ENCODE measurements at regions not wholly inside any gene's neighbourhood (a gene's known extent, or its start where the extent isn't known, plus 50 kb on each side); places are given as distances from the start of the nearest gene placed in this dataset.

- no peak overlapping the region for H3K4me3 ChIP-seq
- no peaks in the 10 kb centered on the region for H3K27me3 ChIP-seq
- H3K4me1 ChIP-seq (ENCODE audit: insufficient read depth) = no peaks in the 10 kb centered on the region
- no peak for DNase-seq
- H3K9me3 ChIP-seq = no peaks in the 10 kb centered on the region
- WGBS, 3 donors = 63 to 76% (median 66%) methylated on average over 2 of the region's 2 CpGs
- H3K36me3 ChIP-seq = no peaks in the 10 kb centered on the region
- intact Hi-C loops (cut with DNase I) = no loop called here
- no peak for TF ChIP-seq EP300 (IDR thresholded peaks at IDR 0.05)
- no peak overlapping the region for H3K27ac ChIP-seq
Observed at GRCh38 chr16:20241321-20241720, 86.0 kb downstream of the GP2 start.

- 67 to 69% (median 68%) methylated on average over 7 of the region's 7 CpGs for WGBS, 3 donors
- H3K4me3 ChIP-seq = no peak overlapping the region
- intact Hi-C loops (cut with DNase I) = no loop called here
- no peak for DNase-seq
- H3K9me3 ChIP-seq = no peaks in the 10 kb centered on the region
- TF ChIP-seq POLR2A (IDR thresholded peaks at IDR 0.05) (no peak), CTCF (IDR thresholded peaks at IDR 0.05) (no peak)
- no peaks in the 10 kb centered on the region for H3K27me3 ChIP-seq
- H3K27ac ChIP-seq = no peak overlapping the region
- no peaks in the 10 kb centered on the region for H3K4me1 ChIP-seq (ENCODE audit: insufficient read depth)
- H3K36me3 ChIP-seq = no peaks in the 10 kb centered on the region
Observed at GRCh38 chr16:20236579-20237289, 90.6 kb downstream of the GP2 start.

- Histone ChIP-seq H3K4me1 (ENCODE audit: insufficient read depth) (no peaks in the 10 kb centered on the region), H3K9me3 (no peaks in the 10 kb centered on the region), H3K4me3 (no peak overlapping the region), H3K36me3 (no peaks in the 10 kb centered on the region), H3K27me3 (no peaks in the 10 kb centered on the region), H3K27ac (no peak overlapping the region)
- intact Hi-C loops (cut with DNase I) = no loop called here
- WGBS, 3 donors = 82 to 89% (median 89%) methylated on average over 4 of the region's 4 CpGs
- DNase-seq = no peak
- TF ChIP-seq EP300 (IDR thresholded peaks at IDR 0.05) (no peak), CTCF (IDR thresholded peaks at IDR 0.05) (no peak), POLR2A (IDR thresholded peaks at IDR 0.05) (no peak)
Observed at GRCh38 chr16:20225228-20225733, 102.0 kb downstream of the GP2 start.

GRCh38 chr16:20221208-20221607, 106.1 kb downstream of the GP2 start:
- intact Hi-C loops (cut with DNase I) = no loop called here
- 61 to 69% (median 67%) methylated on average over 6 of the region's 6 CpGs for WGBS, 3 donors

More at GRCh38 chr16:20221208-20221607, 106.1 kb downstream of the GP2 start:
- H3K36me3 ChIP-seq = no peaks in the 10 kb centered on the region
- H3K9me3 ChIP-seq = no peaks in the 10 kb centered on the region
- H3K4me1 ChIP-seq (ENCODE audit: insufficient read depth) = no peaks in the 10 kb centered on the region
- no peak overlapping the region for H3K4me3 ChIP-seq
- no peak for DNase-seq
- TF ChIP-seq EP300 (IDR thresholded peaks at IDR 0.05) = no peak
- TF ChIP-seq POLR2A (IDR thresholded peaks at IDR 0.05) = no peak
- no peak for TF ChIP-seq CTCF (IDR thresholded peaks at IDR 0.05)
- H3K27me3 ChIP-seq = no peaks in the 10 kb centered on the region
- H3K27ac ChIP-seq = no peak overlapping the region

All from ovary (tissue), 7 donors.